ENCODE measurements at regions not wholly inside any gene's neighbourhood (a gene's known extent, or its start where the extent isn't known, plus 50 kb on each side); places are given as distances from the start of the nearest gene placed in this dataset.
"Not testable (repeated sequence)": the region's sequence is repeated elsewhere in the genome, so short reads cannot be mapped to it uniquely, and the experiment has no call there.

- no peak for DNase-seq
Observed at GRCh38 chr9:135300346-135301141, 179.0 kb upstream of the PPP1R26 start.

GRCh38 chr9:135301271-135302263 lies 178.0 kb upstream of the PPP1R26 start:
- no peak for DNase-seq

GRCh38 chr9:135302329-135303279 lies 177.0 kb upstream of the PPP1R26 start:
- no peak for DNase-seq

- DNase-seq, result no peak
Observed at GRCh38 chr9:135303280-135303647, 176.3 kb upstream of the PPP1R26 start.

GRCh38 chr9:135303865-135304499 lies 175.6 kb upstream of the PPP1R26 start:
- no peak for DNase-seq

GRCh38 chr9:135304886-135305285 lies 174.7 kb upstream of the PPP1R26 start:
- DNase-seq, result no peak

GRCh38 chr9:135305546-135306180 lies 173.9 kb upstream of the PPP1R26 start:
- DNase-seq, result no peak

GRCh38 chr9:135306699-135307098 lies 172.9 kb upstream of the PPP1R26 start:
- no peak for DNase-seq

GRCh38 chr9:135307300-135307699 lies 172.3 kb upstream of the PPP1R26 start:
- DNase-seq, result no peak

- not testable (repeated sequence) for DNase-seq
Observed at GRCh38 chr9:135307919-135308318, 171.7 kb upstream of the PPP1R26 start.

GRCh38 chr9:135308821-135309762 lies 170.5 kb upstream of the PPP1R26 start:
- DNase-seq, result no peak

GRCh38 chr9:135309763-135310125 lies 169.8 kb upstream of the PPP1R26 start:
- DNase-seq, result no peak

- no peak for DNase-seq
Observed at GRCh38 chr9:135310134-135310533, 169.4 kb upstream of the PPP1R26 start.

GRCh38 chr9:135315572-135315971 lies 164.0 kb upstream of the PPP1R26 start:
- DNase-seq, result no peak

GRCh38 chr9:135320331-135320730 lies 159.3 kb upstream of the PPP1R26 start:
- DNase-seq, result no peak

- no peak for DNase-seq
Observed at GRCh38 chr9:135320943-135321342, 158.6 kb upstream of the PPP1R26 start.

GRCh38 chr9:135321580-135321979 lies 158.0 kb upstream of the PPP1R26 start:
- DNase-seq, result no peak

GRCh38 chr9:135324329-135324728 lies 155.3 kb upstream of the PPP1R26 start:
- no peak for DNase-seq

- no peak for DNase-seq
Observed at GRCh38 chr9:135326141-135326540, 153.4 kb upstream of the PPP1R26 start.

GRCh38 chr9:135326633-135327152 lies 152.9 kb upstream of the PPP1R26 start:
- no peak for DNase-seq

Data from 8988T (cell line).